Left renal pelvis (tissue), 4 donors: ENCODE measurements at regions not wholly inside any gene's neighbourhood (a gene's known extent, or its start where the extent isn't known, plus 50 kb on each side); places are given as distances from the start of the nearest gene placed in this dataset.
A peak's percentile ranks its signal among the peaks of the same experiment; 100 is the strongest.
"Not testable (repeated sequence)": the region's sequence is repeated elsewhere in the genome, so short reads cannot be mapped to it uniquely, and the experiment has no call there.

ENCODE experiments used
- DNase-seq, 4 donors: peaks; one replicate each; pipeline ENCODE4 v3.0.0-alpha.2; 2013; ENCODE audit warnings: low read depth in 4 of 4, low spot score in 3 of 4

- no peak for DNase-seq
These were observed 1147.3 kb upstream of the TMEM132C start for GRCh38 chr12:127119600-127120140.

- no peak for DNase-seq
These were observed 1146.1 kb upstream of the TMEM132C start for GRCh38 chr12:127120851-127121250.

- no peak for DNase-seq
These were observed 1145.4 kb upstream of the TMEM132C start for GRCh38 chr12:127121494-127122084.

- DNase-seq = no peak
These were observed 1141.2 kb upstream of the TMEM132C start for GRCh38 chr12:127125607-127126259.

- no peak for DNase-seq
These were observed 1140.7 kb upstream of the TMEM132C start for GRCh38 chr12:127126260-127126628.

- no peak for DNase-seq
These were observed 1139.1 kb upstream of the TMEM132C start for GRCh38 chr12:127127897-127128296.

- DNase-seq = no peak
These were observed 1136.4 kb upstream of the TMEM132C start for GRCh38 chr12:127130506-127131124.

GRCh38 chr12:127133675-127134335 is 1133.2 kb upstream of the TMEM132C start:
- no peak for DNase-seq

- DNase-seq = not testable (repeated sequence)
These were observed 1126.0 kb upstream of the TMEM132C start for GRCh38 chr12:127140864-127141484.

GRCh38 chr12:127143020-127143419 is 1124.0 kb upstream of the TMEM132C start:
- no peak for DNase-seq

GRCh38 chr12:127144770-127145169 is 1122.2 kb upstream of the TMEM132C start:
- DNase-seq = no peak

GRCh38 chr12:127145241-127145928 is 1121.6 kb upstream of the TMEM132C start:
- no peak for DNase-seq

GRCh38 chr12:127145929-127146789 is 1120.8 kb upstream of the TMEM132C start:
- peak; percentile 61 to 76 (median 74) for DNase-seq

- DNase-seq = no peak
These were observed 1119.8 kb upstream of the TMEM132C start for GRCh38 chr12:127146991-127147718.

GRCh38 chr12:127147724-127148123 is 1119.2 kb upstream of the TMEM132C start:
- no peak for DNase-seq

- no peak for DNase-seq
These were observed 1118.7 kb upstream of the TMEM132C start for GRCh38 chr12:127148318-127148717.

GRCh38 chr12:127149226-127149964 is 1117.6 kb upstream of the TMEM132C start:
- no peak for DNase-seq

- no peak for DNase-seq
These were observed 1116.9 kb upstream of the TMEM132C start for GRCh38 chr12:127150028-127150427.
